Ishikawa (cell line): ENCODE measurements at regions not wholly inside any gene's neighbourhood (a gene's known extent, or its start where the extent isn't known, plus 50 kb on each side); places are given as distances from the start of the nearest gene placed in this dataset.
A peak's percentile ranks its signal among the peaks of the same experiment; 100 is the strongest.

Source experiments
- CEBPB ChIP-seq: IDR thresholded peaks from 2 replicates; pipeline ENCODE4 v1.6.1; 2012
- CREB1 ChIP-seq: IDR thresholded peaks from 2 replicates; pipeline ENCODE4 v1.6.1; 2012; ENCODE audit warnings: low read depth
- EGR1 ChIP-seq: IDR thresholded peaks from 2 replicates; pipeline ENCODE4 v1.6.1; 2012
- EP300 ChIP-seq: IDR thresholded peaks from 2 replicates; pipeline ENCODE4 v1.6.1; 2012; ENCODE audit warnings: borderline replicate concordance
- FOXM1 ChIP-seq: IDR thresholded peaks from 2 replicates; pipeline ENCODE4 v1.6.1; 2012; ENCODE audit warnings: low read depth, borderline replicate concordance
- NFIC ChIP-seq: IDR thresholded peaks from 2 replicates; pipeline ENCODE4 v1.6.1; 2012
- RAD21 ChIP-seq: IDR thresholded peaks from 2 replicates; pipeline ENCODE4 v1.6.1; 2012; ENCODE audit warnings: low read depth
- TAF1 ChIP-seq: IDR thresholded peaks from 2 replicates; pipeline ENCODE4 v1.6.1; 2012; ENCODE audit warnings: low read depth, mild to moderate bottlenecking
- TCF12 ChIP-seq: IDR thresholded peaks from 2 replicates; pipeline ENCODE4 v1.6.1; 2012; ENCODE audit warnings: low read depth
- TEAD4 ChIP-seq: IDR thresholded peaks from 2 replicates; pipeline ENCODE4 v1.6.1; 2012
- YY1 ChIP-seq: IDR thresholded peaks from 2 replicates; pipeline ENCODE4 v1.6.1; 2012; ENCODE audit warnings: low read depth
- ZBTB7A ChIP-seq: IDR thresholded peaks from 2 replicates; pipeline ENCODE4 v1.6.1; 2012; ENCODE audit warnings: low read depth
- TF ChIP-seq, protein P1 (sequence below): IDR thresholded peaks from 2 replicates; pipeline ENCODE4 v1.6.1; 2012; ENCODE audit warnings: low read depth, mild to moderate bottlenecking
- TF ChIP-seq, protein P2 (sequence below): IDR thresholded peaks from 2 replicates; pipeline ENCODE4 v1.6.1; 2012
- TF ChIP-seq, protein P3 (sequence below): IDR thresholded peaks from 2 replicates; pipeline ENCODE4 v1.6.1; 2012

DNA sequence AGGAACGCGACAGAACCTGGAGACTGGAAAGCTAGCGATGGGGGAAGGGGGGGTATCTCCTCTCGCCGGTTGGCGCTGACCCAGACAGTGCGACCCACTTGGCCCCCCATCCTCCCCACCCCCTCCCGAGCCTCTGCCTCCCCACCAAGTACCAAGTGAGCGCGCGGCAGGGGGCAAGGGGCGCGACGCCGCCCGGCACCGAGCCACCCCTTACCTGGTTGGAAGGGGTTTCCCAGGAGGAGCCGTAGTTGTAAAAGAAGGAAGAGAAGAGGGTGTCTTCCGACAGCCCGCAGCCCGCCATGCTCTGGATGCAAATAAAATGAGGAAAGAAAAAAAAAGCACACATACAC is 112.2 kb downstream of the DHX15 start:
- TF ChIP-seq CEBPB (no peak), RAD21 (no peak), CREB1 (no peak), EP300 (no peak), FOXM1 (no peak), TAF1 (no peak), ZBTB7A (no peak), EGR1 (no peak), NFIC (no peak), YY1 (no peak), TCF12 (no peak)
- TF ChIP-seq, protein P1, sequence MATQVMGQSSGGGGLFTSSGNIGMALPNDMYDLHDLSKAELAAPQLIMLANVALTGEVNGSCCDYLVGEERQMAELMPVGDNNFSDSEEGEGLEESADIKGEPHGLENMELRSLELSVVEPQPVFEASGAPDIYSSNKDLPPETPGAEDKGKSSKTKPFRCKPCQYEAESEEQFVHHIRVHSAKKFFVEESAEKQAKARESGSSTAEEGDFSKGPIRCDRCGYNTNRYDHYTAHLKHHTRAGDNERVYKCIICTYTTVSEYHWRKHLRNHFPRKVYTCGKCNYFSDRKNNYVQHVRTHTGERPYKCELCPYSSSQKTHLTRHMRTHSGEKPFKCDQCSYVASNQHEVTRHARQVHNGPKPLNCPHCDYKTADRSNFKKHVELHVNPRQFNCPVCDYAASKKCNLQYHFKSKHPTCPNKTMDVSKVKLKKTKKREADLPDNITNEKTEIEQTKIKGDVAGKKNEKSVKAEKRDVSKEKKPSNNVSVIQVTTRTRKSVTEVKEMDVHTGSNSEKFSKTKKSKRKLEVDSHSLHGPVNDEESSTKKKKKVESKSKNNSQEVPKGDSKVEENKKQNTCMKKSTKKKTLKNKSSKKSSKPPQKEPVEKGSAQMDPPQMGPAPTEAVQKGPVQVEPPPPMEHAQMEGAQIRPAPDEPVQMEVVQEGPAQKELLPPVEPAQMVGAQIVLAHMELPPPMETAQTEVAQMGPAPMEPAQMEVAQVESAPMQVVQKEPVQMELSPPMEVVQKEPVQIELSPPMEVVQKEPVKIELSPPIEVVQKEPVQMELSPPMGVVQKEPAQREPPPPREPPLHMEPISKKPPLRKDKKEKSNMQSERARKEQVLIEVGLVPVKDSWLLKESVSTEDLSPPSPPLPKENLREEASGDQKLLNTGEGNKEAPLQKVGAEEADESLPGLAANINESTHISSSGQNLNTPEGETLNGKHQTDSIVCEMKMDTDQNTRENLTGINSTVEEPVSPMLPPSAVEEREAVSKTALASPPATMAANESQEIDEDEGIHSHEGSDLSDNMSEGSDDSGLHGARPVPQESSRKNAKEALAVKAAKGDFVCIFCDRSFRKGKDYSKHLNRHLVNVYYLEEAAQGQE, result no peak
- TF ChIP-seq, protein P2, sequence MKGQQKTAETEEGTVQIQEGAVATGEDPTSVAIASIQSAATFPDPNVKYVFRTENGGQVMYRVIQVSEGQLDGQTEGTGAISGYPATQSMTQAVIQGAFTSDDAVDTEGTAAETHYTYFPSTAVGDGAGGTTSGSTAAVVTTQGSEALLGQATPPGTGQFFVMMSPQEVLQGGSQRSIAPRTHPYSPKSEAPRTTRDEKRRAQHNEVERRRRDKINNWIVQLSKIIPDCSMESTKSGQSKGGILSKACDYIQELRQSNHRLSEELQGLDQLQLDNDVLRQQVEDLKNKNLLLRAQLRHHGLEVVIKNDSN, result no peak

DNA sequence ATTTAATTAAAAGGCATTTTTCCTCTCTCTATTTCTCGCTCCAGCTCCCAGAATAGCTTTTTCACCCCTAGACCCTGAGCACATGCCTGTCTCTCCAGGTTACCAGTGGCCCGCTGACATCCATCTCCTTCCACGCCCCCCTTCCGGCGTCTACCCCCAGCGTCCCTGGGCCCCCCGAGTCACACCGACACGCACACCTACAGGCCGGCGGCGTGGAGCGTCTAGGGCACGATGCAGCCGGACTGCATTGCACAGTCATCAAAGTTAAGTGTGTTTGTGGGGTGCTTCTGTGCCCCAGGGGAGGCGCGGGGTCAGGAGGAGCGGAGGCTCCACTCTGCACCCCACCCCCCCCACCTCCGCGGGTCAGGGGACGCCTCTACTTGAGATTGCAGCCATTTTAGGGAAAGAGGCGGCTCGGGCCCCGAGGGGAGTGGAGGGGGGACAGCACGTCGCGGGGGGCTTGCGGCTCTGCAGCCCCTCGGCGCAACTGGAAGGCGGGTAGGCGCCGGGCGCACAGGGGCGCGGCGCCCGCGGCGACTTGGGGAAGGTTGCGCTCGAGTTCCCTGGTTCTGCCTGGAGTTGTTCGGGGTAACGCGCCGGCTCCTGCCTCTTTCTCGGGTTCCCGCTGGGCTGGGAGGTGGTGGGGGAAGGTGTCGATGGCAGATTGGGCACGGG is 112.7 kb downstream of the DHX15 start:
- TF ChIP-seq RAD21, result no peak
- TF ChIP-seq, protein P3, sequence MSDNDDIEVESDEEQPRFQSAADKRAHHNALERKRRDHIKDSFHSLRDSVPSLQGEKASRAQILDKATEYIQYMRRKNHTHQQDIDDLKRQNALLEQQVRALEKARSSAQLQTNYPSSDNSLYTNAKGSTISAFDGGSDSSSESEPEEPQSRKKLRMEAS, result 0 out of 2 replicates have a peak, but pooled peaks have one; percentile 12
- no peak for TF ChIP-seq NFIC
- TF ChIP-seq TAF1, result no peak
- peak; percentile 82 for TF ChIP-seq ZBTB7A

DNA sequence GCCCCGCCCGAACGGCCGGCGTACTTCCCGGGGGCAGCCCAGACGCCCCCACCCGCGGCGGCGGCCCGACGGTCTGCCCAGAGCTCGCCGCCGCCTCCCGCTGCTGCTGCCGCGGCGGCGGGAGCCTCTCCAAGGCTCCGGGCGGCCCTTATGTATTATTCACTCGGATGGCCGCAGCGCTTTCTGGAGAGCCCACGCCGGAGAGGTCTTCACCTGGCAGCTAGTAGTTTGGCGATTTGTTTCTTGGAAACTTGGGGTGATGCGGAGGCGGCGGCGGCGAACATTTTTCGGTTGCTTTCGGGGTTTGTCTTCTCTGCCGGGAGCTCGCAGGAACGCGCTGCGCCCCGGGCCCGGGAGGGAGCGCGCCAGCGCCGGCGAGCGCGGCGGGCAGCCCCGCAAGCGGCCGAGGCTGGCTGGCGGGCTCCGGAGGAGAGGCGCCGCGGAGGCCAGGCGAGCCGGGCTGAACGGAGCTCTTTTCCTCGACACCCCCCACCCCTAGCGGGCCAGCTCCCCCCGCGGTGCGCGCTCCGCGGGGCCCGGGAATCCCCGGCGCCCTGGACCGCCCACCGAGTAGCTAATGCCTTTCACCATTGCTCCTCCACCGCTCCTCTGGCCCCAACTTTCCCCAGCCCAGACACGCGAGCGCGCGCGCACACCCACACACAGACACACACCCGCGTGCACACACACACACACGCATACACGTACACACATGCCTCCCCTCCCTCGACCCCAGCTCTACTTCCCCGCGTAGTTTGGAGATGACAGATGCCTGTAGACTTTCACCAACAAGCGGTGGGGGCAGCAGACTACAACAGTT is 113.5 kb downstream of the DHX15 start:
- TF ChIP-seq TEAD4, result no peak
- 0 out of 2 replicates have a peak, but pooled peaks have one; percentile 7 for TF ChIP-seq YY1

DNA sequence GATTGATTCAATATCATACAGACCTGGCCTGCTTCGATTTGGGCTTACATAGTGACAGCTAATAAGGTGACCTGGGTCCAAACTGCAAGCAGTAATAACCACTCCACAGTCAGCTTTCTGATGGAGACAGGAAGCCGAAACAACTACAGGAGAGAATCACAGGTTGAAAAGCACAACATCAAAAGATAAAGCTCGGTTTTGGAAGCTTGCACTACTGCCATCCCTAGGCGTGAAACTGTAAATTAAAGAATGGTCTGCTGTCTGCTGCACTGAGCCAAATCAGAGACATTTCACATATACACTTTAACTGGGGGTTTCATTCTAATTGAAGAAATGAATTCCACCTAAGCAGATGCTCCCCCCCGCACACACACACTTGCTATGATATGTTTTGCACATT is 116.3 kb downstream of the DHX15 start:
- no peak for TF ChIP-seq ZBTB7A
- no peak for TF ChIP-seq CEBPB
- no peak for TF ChIP-seq FOXM1
- no peak for TF ChIP-seq EP300
- no peak for TF ChIP-seq CREB1
- TF ChIP-seq TEAD4, result no peak
- no peak for TF ChIP-seq YY1
- TF ChIP-seq RAD21, result no peak
- TF ChIP-seq TCF12, result no peak
- no peak for TF ChIP-seq TAF1
- TF ChIP-seq, protein P1, result no peak
- TF ChIP-seq NFIC, result no peak
- TF ChIP-seq, protein P2, result no peak
- TF ChIP-seq, protein P3, result no peak
- TF ChIP-seq EGR1, result no peak

DNA sequence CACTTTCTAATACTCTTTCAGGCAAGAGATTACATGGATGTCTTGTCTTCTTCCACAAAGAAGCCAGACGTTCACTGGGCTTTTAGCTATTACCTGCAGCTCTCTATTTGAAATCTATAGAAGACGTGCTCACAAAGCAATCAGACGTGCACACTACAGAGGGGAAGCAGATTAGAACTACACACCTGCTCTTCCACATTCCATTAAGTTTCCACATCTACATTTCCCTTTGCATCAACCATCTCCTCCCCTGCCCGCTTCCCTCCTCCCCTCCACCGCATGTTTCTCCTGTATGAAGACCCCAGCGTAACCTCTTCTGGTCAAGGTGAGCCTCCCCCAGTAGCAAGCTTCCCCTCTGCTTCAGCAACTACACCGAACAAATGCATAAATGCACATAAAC is 119.8 kb downstream of the DHX15 start:
- TF ChIP-seq FOXM1, result no peak
- TF ChIP-seq ZBTB7A, result no peak
- no peak for TF ChIP-seq RAD21
- no peak for TF ChIP-seq TCF12
- TF ChIP-seq CEBPB, result no peak
- no peak for TF ChIP-seq EGR1
- TF ChIP-seq EP300, result no peak
- TF ChIP-seq, protein P1, result no peak
- TF ChIP-seq, protein P2, result no peak
- no peak for TF ChIP-seq NFIC
- TF ChIP-seq CREB1, result no peak
- no peak for TF ChIP-seq TAF1
- TF ChIP-seq, protein P3, result no peak
- no peak for TF ChIP-seq TEAD4
